ENCODE measurements at regions not wholly inside any gene's neighbourhood (a gene's known extent, or its start where the extent isn't known, plus 50 kb on each side); places are given as distances from the start of the nearest gene placed in this dataset.

- TF ChIP-seq CTCF (conservative IDR thresholded peaks at IDR 0.05 in 1 of 2, IDR thresholded peaks at IDR 0.05 in 1 of 2; ENCODE audit: low read depth in 1 of 2, low read length in 2 of 2) (no peak), EZH2 (IDR thresholded peaks at IDR 0.05; ENCODE audit: low read length, missing control alignments) (no peak)
These were observed 60.6 kb upstream of the PAGE5 start for GRCh38 chrX:55159551-55159950.

Measured in fibroblast of lung (primary cell).